ENCODE measurements at regions not wholly inside any gene's neighbourhood (a gene's known extent, or its start where the extent isn't known, plus 50 kb on each side); places are given as distances from the start of the nearest gene placed in this dataset.

- TF ChIP-seq CTCF (IDR thresholded peaks at IDR 0.05; ENCODE audit: extremely low read depth in 1 of 2, insufficient read depth in 1 of 2, low read depth in 1 of 2, low read length in 2 of 2) (no peak), EZH2 (IDR thresholded peaks at IDR 0.05; ENCODE audit: borderline replicate concordance, low read depth, low read length, severe bottlenecking) (no peak)
Measured at GRCh38 chr2:235320326-235320725, 173.5 kb upstream of the AGAP1 start.
